K562 (cell line): ENCODE measurements at regions not wholly inside any gene's neighbourhood (a gene's known extent, or its start where the extent isn't known, plus 50 kb on each side); places are given as distances from the start of the nearest gene placed in this dataset.

ENCODE experiments used
- ATF1 ChIP-seq, 2 experiments: fragments of 450-650 bp in 1 of 2; IDR thresholded peaks; 2 replicates each; pipeline ENCODE4 v1.6.1; 2016; ENCODE audit warnings: missing compliant biosample characterization in 1 of 2, missing genetic modification characterization in 1 of 2
- CREBBP ChIP-seq: IDR thresholded peaks from one replicate; pipeline ENCODE4 v1.6.1; 2012; ENCODE audit warnings: low read depth, mild to moderate bottlenecking, control low read depth, inconsistent platforms, low read length
- CTCF ChIP-seq, 3 experiments: IDR thresholded peaks in 2 of 3; conservative IDR thresholded peaks in 1 of 3; 2 replicates each; pipeline ENCODE4 v1.5.1; 2011 to 2012; ENCODE audit warnings: low read length in 3 of 3, mild to moderate bottlenecking in 3 of 3, control low read depth in 2 of 3, improper control_type of control experiment in 1 of 3, inconsistent platforms in 1 of 3, low read depth in 1 of 3, mixed read lengths in 1 of 3, moderate library complexity in 1 of 3; ENCODE audit not compliant: insufficient read depth in 2 of 3
- EZH2 ChIP-seq: IDR thresholded peaks from 2 replicates; pipeline ENCODE4 v1.6.1; 2012; ENCODE audit warnings: low read depth, mild to moderate bottlenecking, inconsistent platforms, low read length, borderline replicate concordance
- GTF2F1 ChIP-seq: IDR thresholded peaks from 2 replicates; pipeline ENCODE4 v1.6.1; 2011; ENCODE audit warnings: low read depth, low read length, improper control_type of control experiment
- PRPF4 ChIP-seq: fragments of 200-400 bp; formaldehyde crosslinking; IDR thresholded peaks from one replicate; pipeline ENCODE4 v1.6.1; 2017; ENCODE audit warnings: low read length, low read depth, mild to moderate bottlenecking; ENCODE audit not compliant: insufficient read depth, poor library complexity, severe bottlenecking
- TCF3 ChIP-seq: sonication (generic); formaldehyde crosslinking; IDR thresholded peaks from 2 replicates; pipeline ENCODE4 v1.4.0; 2020; ENCODE audit warnings: mild to moderate bottlenecking, missing genetic modification reagents
- TEAD4 ChIP-seq, 2 experiments: sonication (generic) in 1 of 2; formaldehyde crosslinking in 1 of 2; IDR thresholded peaks; 2 replicates each; pipeline versions ENCODE4 v1.6.1 to v1.8.0; 2012 to 2022; ENCODE audit warnings: borderline replicate concordance in 1 of 2, inconsistent platforms in 1 of 2, low read length in 1 of 2, mild to moderate bottlenecking in 1 of 2, missing genetic modification reagents in 1 of 2
- U2AF2 ChIP-seq: fragments of 200-400 bp; formaldehyde crosslinking; optimal IDR thresholded peaks from 2 replicates; pipeline ENCODE3; 2017; ENCODE audit warnings: low read depth, mild to moderate bottlenecking, low read length
- XRCC3 ChIP-seq: fragments of 450-650 bp; IDR thresholded peaks from 2 replicates; pipeline ENCODE4 v1.6.1; 2017; ENCODE audit warnings: mild to moderate bottlenecking, moderate library complexity
- ZNF668 ChIP-seq: fragments of 250-450 bp; sonication (Bioruptor Pico); IDR thresholded peaks from 2 replicates; pipeline ENCODE4 v1.8.0; 2022; ENCODE audit warnings: mild to moderate bottlenecking, inconsistent platforms
- TF ChIP-seq, protein P1 (sequence below): fragments of 450-650 bp; IDR thresholded peaks from 2 replicates; pipeline ENCODE4 v1.6.1; 2016; ENCODE audit warnings: missing biosample characterization, missing genetic modification characterization
- TF ChIP-seq, protein P2 (sequence below), 2 experiments: fragments of 450-650 bp; formaldehyde crosslinking in 1 of 2; IDR thresholded peaks; 2 replicates each; pipeline versions ENCODE4 v1.4.0 to v1.6.1; 2014 to 2020; ENCODE audit warnings: mild to moderate bottlenecking in 2 of 2, borderline replicate concordance in 1 of 2, low read depth in 1 of 2

DNA sequence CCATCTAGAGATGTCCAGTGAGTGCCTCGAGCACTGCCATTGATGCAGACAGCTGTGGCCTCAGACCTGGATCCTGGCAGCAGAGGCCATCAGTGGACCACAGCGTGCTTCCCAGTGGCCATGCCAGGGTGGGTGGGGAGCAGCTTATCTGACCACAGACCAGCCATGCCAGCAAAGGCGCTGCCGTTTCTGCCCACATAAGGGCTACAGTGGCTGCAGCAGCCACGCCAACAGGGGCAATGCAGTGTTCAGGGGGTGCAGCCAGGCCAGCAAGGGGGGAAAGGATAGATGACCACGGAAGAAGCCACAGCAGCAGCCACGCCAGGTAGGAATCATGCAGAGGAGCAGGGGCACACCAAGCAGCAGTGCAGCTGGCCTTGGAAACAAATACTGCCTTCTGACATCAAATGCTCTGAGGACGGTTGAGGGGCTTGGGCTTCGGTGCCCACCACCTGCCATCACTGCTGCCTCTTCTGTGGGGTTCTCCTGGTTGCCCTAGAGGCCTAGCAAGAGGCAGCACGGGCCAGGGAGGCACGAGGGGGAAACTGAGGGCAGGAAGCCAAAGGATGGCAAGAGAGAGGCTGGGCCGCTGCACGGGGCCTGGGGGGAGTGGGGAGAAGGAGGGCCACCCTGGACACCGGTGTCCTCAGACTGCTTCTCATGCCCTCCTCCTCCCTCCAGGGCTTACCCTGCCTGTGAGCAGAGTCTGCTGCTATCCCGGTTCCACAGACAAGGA lies 94.7 kb upstream of the RUNX3 start:
- TF ChIP-seq CTCF (IDR thresholded peaks at IDR 0.05 in 2 of 3, conservative IDR thresholded peaks at IDR 0.05 in 1 of 3; ENCODE audit: insufficient read depth in 2 of 3, low read depth in 1 of 3, low read length in 3 of 3) (no peak), ZNF668 (CRISPR knock-in tag) (no peak), EZH2 (no peak), TEAD4 (IDR thresholded peaks at IDR 0.05; ENCODE audit: low read length) (no peak), TEAD4 (CRISPR knock-in tag; IDR thresholded peaks at IDR 0.05; ENCODE audit: borderline replicate concordance) (no peak), XRCC3 (no peak), TCF3 (no peak), GTF2F1 (no peak), U2AF2 (no peak), ATF1 (CRISPR knock-in tag; IDR thresholded peaks at IDR 0.05) (no peak), ATF1 (tag; IDR thresholded peaks at IDR 0.05) (no peak), CREBBP (no peak), PRPF4 (no peak)
- TF ChIP-seq, protein P1, sequence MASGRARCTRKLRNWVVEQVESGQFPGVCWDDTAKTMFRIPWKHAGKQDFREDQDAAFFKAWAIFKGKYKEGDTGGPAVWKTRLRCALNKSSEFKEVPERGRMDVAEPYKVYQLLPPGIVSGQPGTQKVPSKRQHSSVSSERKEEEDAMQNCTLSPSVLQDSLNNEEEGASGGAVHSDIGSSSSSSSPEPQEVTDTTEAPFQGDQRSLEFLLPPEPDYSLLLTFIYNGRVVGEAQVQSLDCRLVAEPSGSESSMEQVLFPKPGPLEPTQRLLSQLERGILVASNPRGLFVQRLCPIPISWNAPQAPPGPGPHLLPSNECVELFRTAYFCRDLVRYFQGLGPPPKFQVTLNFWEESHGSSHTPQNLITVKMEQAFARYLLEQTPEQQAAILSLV, result no peak
- TF ChIP-seq, protein P2, sequence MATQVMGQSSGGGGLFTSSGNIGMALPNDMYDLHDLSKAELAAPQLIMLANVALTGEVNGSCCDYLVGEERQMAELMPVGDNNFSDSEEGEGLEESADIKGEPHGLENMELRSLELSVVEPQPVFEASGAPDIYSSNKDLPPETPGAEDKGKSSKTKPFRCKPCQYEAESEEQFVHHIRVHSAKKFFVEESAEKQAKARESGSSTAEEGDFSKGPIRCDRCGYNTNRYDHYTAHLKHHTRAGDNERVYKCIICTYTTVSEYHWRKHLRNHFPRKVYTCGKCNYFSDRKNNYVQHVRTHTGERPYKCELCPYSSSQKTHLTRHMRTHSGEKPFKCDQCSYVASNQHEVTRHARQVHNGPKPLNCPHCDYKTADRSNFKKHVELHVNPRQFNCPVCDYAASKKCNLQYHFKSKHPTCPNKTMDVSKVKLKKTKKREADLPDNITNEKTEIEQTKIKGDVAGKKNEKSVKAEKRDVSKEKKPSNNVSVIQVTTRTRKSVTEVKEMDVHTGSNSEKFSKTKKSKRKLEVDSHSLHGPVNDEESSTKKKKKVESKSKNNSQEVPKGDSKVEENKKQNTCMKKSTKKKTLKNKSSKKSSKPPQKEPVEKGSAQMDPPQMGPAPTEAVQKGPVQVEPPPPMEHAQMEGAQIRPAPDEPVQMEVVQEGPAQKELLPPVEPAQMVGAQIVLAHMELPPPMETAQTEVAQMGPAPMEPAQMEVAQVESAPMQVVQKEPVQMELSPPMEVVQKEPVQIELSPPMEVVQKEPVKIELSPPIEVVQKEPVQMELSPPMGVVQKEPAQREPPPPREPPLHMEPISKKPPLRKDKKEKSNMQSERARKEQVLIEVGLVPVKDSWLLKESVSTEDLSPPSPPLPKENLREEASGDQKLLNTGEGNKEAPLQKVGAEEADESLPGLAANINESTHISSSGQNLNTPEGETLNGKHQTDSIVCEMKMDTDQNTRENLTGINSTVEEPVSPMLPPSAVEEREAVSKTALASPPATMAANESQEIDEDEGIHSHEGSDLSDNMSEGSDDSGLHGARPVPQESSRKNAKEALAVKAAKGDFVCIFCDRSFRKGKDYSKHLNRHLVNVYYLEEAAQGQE (IDR thresholded peaks at IDR 0.05; ENCODE audit: borderline replicate concordance), result no peak
- TF ChIP-seq, protein P2 (CRISPR knock-in tag; IDR thresholded peaks at IDR 0.05; ENCODE audit: low read depth), result no peak
